HCT116 (cell line): ENCODE measurements at regions not wholly inside any gene's neighbourhood (a gene's known extent, or its start where the extent isn't known, plus 50 kb on each side); places are given as distances from the start of the nearest gene placed in this dataset.

Experiments
- ATAC-seq: fragments of 200-7000 bp; cut with Tn5 transposase; 2 replicates; pipeline ENCODE4 v1.9.1; 2020; ENCODE audit warnings: mild to moderate bottlenecking, moderate library complexity
- BruUV-seq: library from RNA; stranded (reverse); fragments of 400-500 nt; replicated peaks from 2 replicates; lab custom pipeline; 2021; lab: Mats Ljungman, UMichigan
- CTCF ChIA-PET: fragments of 300-600 bp; sonication (Branson Sonifier 250); formaldehyde crosslinking; loops from one replicate; lab custom pipeline; 2021; ENCODE audit warnings: antibody characterized with exemption; lab: Charles Lee
- POLR2A ChIA-PET: fragments of 300-600, 350-600 bp; sonication (Branson Sonifier 250); formaldehyde crosslinking; loops from one replicate; lab custom pipeline; 2021; ENCODE audit warnings: antibody characterized with exemption; lab: Charles Lee
- RAD21 ChIA-PET, 2 experiments: fragments of 300-600 bp; sonication (Branson Sonifier 250); formaldehyde crosslinking; loops; one replicate each; lab custom pipeline; 2023; ENCODE audit warnings: low total read pairs in 2 of 2; ENCODE audit not compliant: uncharacterized antibody in 2 of 2, unreplicated experiment in 2 of 2, low non-redundant PET in 1 of 2; lab: Charles Lee
- DNase-seq: peaks from one replicate; pipeline ENCODE4 v3.0.0-alpha.2; 2010; ENCODE audit warnings: low read depth, low spot score
- H2AFZ ChIP-seq: fragments of 200-600 bp; shearing (Covaris generic), sonication (generic); 2 replicates; pipeline ENCODE4 v1.6.1; 2017; ENCODE audit warnings: low read depth, mixed run types, mixed read lengths, antibody characterized with exemption, low read length; ENCODE audit not compliant: poor library complexity, severe bottlenecking
- H3K27ac ChIP-seq: 2 replicates; pipeline ENCODE4 v1.5.1; 2012; ENCODE audit warnings: low read depth, low read length
- H3K27me3 ChIP-seq: fragments of 200-600 bp; sonication (generic); 2 replicates; pipeline ENCODE4 v1.6.1; 2016; ENCODE audit warnings: mixed run types, low read length, mixed read lengths; ENCODE audit not compliant: insufficient read depth
- H3K36me3 ChIP-seq, 2 experiments: fragments of 200-500 bp in 1 of 2; fragments of 200-600 bp in 1 of 2; sonication (Bioruptor generic) in 1 of 2; sonication (generic) in 1 of 2; 2 replicates each; pipeline versions ENCODE4 v1.5.1 to v1.6.1; 2014 to 2016; ENCODE audit warnings: low read length in 2 of 2, inconsistent platforms in 1 of 2, mixed read lengths in 1 of 2, mixed run types in 1 of 2; ENCODE audit not compliant: insufficient read depth in 2 of 2, control insufficient read depth in 1 of 2
- H3K4me1 ChIP-seq, 2 experiments: fragments of 200-600 bp in 1 of 2; sonication (generic) in 1 of 2; 2 replicates each; pipeline versions ENCODE4 v1.5.1 to v1.6.1; 2012 to 2017; ENCODE audit warnings: low read length in 2 of 2, inconsistent platforms in 1 of 2, mild to moderate bottlenecking in 1 of 2, mixed read lengths in 1 of 2, mixed run types in 1 of 2, moderate library complexity in 1 of 2; ENCODE audit not compliant: insufficient read depth in 2 of 2, control insufficient read depth in 1 of 2
- H3K4me2 ChIP-seq: fragments of 200-600 bp; sonication (generic); 2 replicates; pipeline ENCODE4 v1.6.1; 2017; ENCODE audit warnings: mixed run types, low read length, mixed read lengths
- H3K4me3 ChIP-seq, 2 experiments: fragments of 200-600 bp in 1 of 2; sonication (generic) in 1 of 2; replicated peaks in 1 of 2; 2 replicates each; pipeline ENCODE4 v1.5.1; 2011 to 2016; ENCODE audit warnings: low read length in 2 of 2, control low read depth in 1 of 2, low read depth in 1 of 2, mild to moderate bottlenecking in 1 of 2, mixed read lengths in 1 of 2, mixed run types in 1 of 2
- H3K79me2 ChIP-seq: fragments of 200-600 bp; sonication (generic); 2 replicates; pipeline ENCODE4 v1.6.1; 2017; ENCODE audit warnings: mild to moderate bottlenecking, mixed run types, low read length, moderate library complexity, mixed read lengths; ENCODE audit not compliant: insufficient read depth
- H3K9ac ChIP-seq: fragments of 200-600 bp; sonication (generic); 2 replicates; pipeline ENCODE4 v1.6.1; 2016; ENCODE audit warnings: low read length, mixed read lengths
- H3K9me2 ChIP-seq: fragments of 200-600 bp; sonication (generic), shearing (Covaris generic); 2 replicates; pipeline ENCODE4 v1.6.1; 2017; ENCODE audit warnings: mixed run types, mild to moderate bottlenecking, moderate library complexity; ENCODE audit not compliant: insufficient read depth
- H3K9me3 ChIP-seq, 2 experiments: fragments of 200-500 bp in 1 of 2; fragments of 200-600 bp in 1 of 2; sonication (Bioruptor generic) in 1 of 2; sonication (generic) in 1 of 2; 2 replicates each; pipeline ENCODE4 v1.6.1; 2014 to 2017; ENCODE audit warnings: low read length in 2 of 2, mixed read lengths in 2 of 2, inconsistent platforms in 1 of 2, low read depth in 1 of 2, mild to moderate bottlenecking in 1 of 2, mixed run types in 1 of 2, moderate library complexity in 1 of 2; ENCODE audit not compliant: control insufficient read depth in 1 of 2, insufficient read depth in 1 of 2
- H4K20me1 ChIP-seq: fragments of 200-600 bp; sonication (generic), shearing (Covaris generic); 2 replicates; pipeline ENCODE4 v1.6.1; 2017; ENCODE audit warnings: mixed run types, mild to moderate bottlenecking, moderate library complexity; ENCODE audit not compliant: insufficient read depth
- CBX3 ChIP-seq: IDR thresholded peaks from 2 replicates; pipeline ENCODE4 v1.6.1; 2012; ENCODE audit warnings: low read depth
- CTCF ChIP-seq, 3 experiments: fragments of 200-600 bp in 1 of 3; sonication (generic) in 1 of 3; IDR thresholded peaks in 2 of 3; conservative IDR thresholded peaks in 1 of 3; 2 replicates each; pipeline ENCODE4 v1.5.1; 2012 to 2017; ENCODE audit warnings: low read depth in 2 of 3, low read length in 2 of 3, antibody characterized with exemption in 1 of 3, borderline replicate concordance in 1 of 3, control low read depth in 1 of 3, mild to moderate bottlenecking in 1 of 3, mixed read lengths in 1 of 3, mixed run types in 1 of 3, moderate library complexity in 1 of 3; ENCODE audit not compliant: insufficient read depth in 1 of 3
- EGR1 ChIP-seq: IDR thresholded peaks from 2 replicates; pipeline ENCODE4 v1.6.1; 2012; ENCODE audit warnings: low read depth
- ELF1 ChIP-seq: IDR thresholded peaks from 2 replicates; pipeline ENCODE4 v1.6.1; 2012; ENCODE audit warnings: low read depth, borderline replicate concordance
- EZH2 ChIP-seq: fragments of 200-600 bp; sonication (generic); IDR thresholded peaks from 2 replicates; pipeline ENCODE4 v1.6.1; 2017; ENCODE audit warnings: antibody characterized with exemption, mixed run types
- EZH2phosphoT487 ChIP-seq: fragments of 200-600 bp; IDR thresholded peaks from 2 replicates; pipeline ENCODE4 v1.6.1; 2018; ENCODE audit warnings: antibody characterized with exemption, borderline replicate concordance
- FOSL1 ChIP-seq: IDR thresholded peaks from 2 replicates; pipeline ENCODE4 v1.6.1; 2012; ENCODE audit warnings: low read depth
- JUND ChIP-seq: IDR thresholded peaks from 2 replicates; pipeline ENCODE4 v1.6.1; 2012
- POLR2A ChIP-seq: IDR thresholded peaks from 2 replicates; pipeline ENCODE4 v1.7.0; 2011; ENCODE audit warnings: borderline replicate concordance; ENCODE audit not compliant: insufficient read depth, insufficient read length; ENCODE audit errors: extremely low read depth
- POLR2AphosphoS5 ChIP-seq: IDR thresholded peaks from 2 replicates; pipeline ENCODE4 v1.6.1; 2011; ENCODE audit warnings: mild to moderate bottlenecking, low read depth, low read length, moderate library complexity
- REST ChIP-seq: IDR thresholded peaks from 2 replicates; pipeline ENCODE4 v1.6.1; 2012; ENCODE audit warnings: low read depth
- SIN3A ChIP-seq: IDR thresholded peaks from 2 replicates; pipeline ENCODE4 v1.6.1; 2012; ENCODE audit warnings: low read depth
- ZBTB33 ChIP-seq: IDR thresholded peaks from 2 replicates; pipeline ENCODE4 v1.6.1; 2011; ENCODE audit warnings: mild to moderate bottlenecking, low read length, moderate library complexity; ENCODE audit not compliant: insufficient replicate concordance; ENCODE audit errors: extremely low read depth
- ZFX ChIP-seq: fragments of 450-650 bp; IDR thresholded peaks from 2 replicates; pipeline ENCODE4 v1.6.1; 2017
- ZNF274 ChIP-seq: fragments of 200-500 bp; sonication (Bioruptor generic); IDR thresholded peaks from 2 replicates; pipeline ENCODE4 v1.6.1; 2014; ENCODE audit warnings: mild to moderate bottlenecking, low read depth, low read length, inconsistent platforms
- intact Hi-C: fragments of 100-400 bp; cut with micrococcal nuclease; formaldehyde crosslinking; loops from 2 replicates; pipeline ENCODE4 v1.10.0; 2022

DNA sequence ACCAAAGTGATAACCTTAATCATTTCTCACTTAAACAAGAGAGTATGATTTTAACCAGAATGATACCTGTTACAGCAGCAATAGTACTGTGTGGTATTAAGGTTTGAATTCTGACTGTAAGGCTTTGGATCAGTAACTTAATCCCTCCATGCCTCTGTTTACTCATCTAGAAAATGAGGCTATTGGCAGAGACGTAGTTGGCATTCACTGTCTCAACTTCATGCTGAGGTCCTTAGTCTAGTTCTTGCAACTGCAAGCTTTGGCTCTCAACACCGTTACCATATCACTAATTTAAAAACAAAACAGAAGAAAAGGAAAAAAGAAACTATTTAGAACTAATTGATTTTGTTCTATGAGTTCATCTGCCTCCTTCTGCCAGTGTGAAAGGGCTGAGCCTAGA, 875.4 kb downstream of the MCTP2 start:
- intact Hi-C loops, result no loop called here
- Histone ChIP-seq H3K4me3 (no peak overlapping the region), H2AFZ (no peak overlapping the region), H3K9ac (no peak overlapping the region), H3K9me2 (no peaks in the 10 kb centered on the region), H3K4me1 (no peaks in the 10 kb centered on the region), H3K27me3 (no peaks in the 10 kb centered on the region), H3K79me2 (no peaks in the 10 kb centered on the region), H3K9me3 (no peaks in the 10 kb centered on the region), H3K27ac (no peak overlapping the region), H3K4me2 (no peak overlapping the region), H3K36me3 (no peaks in the 10 kb centered on the region), H4K20me1 (no peaks in the 10 kb centered on the region; the same call in 1 of the 2 replicates)
- ATAC-seq, result no peak
- ChIA-PET RAD21 (no interaction called here), POLR2A (no interaction called here), CTCF (no interaction called here)
- no TSS peak for BruUV-seq
- TF ChIP-seq POLR2AphosphoS5 (no peak), CBX3 (no peak), POLR2A (no peak), CTCF (IDR thresholded peaks at IDR 0.05 in 2 of 3, conservative IDR thresholded peaks at IDR 0.05 in 1 of 3; ENCODE audit: borderline replicate concordance in 1 of 3, insufficient read depth in 1 of 3, low read depth in 2 of 3, low read length in 2 of 3) (no peak), EZH2 (no peak), ELF1 (no peak), EGR1 (no peak)
- DNase-seq, result no peak

DNA sequence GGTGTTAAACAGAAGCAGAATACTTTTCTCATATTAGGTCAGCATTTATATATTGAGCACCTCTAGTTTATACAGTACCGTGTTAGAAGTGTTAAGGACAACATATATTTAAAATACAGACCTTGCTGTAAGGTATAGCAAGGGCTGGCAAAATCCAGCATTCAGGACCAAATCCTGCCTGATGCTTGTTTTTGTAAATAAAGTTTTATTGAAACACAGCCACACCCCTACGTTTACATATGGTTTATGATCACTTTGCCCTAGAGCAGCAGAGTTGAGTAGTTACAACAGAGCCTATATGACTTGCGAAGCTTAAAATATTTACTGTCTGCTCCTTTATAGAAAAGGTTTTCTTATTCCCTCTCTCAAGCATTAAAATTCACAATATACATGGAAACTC, 877.3 kb downstream of the MCTP2 start:
- H3K9ac ChIP-seq, result no peak overlapping the region
- no peak overlapping the region for H3K27ac ChIP-seq
- no peaks in the 10 kb centered on the region for H3K4me1 ChIP-seq
- no peaks in the 10 kb centered on the region; the same call in 1 of the 2 replicates for H4K20me1 ChIP-seq
- no peaks in the 10 kb centered on the region for H3K36me3 ChIP-seq
- DNase-seq (no peak), ATAC-seq (no peak)
- no peaks in the 10 kb centered on the region for H3K9me2 ChIP-seq
- intact Hi-C loops, result no loop called here
- no peak overlapping the region for H3K4me2 ChIP-seq
- no peaks in the 10 kb centered on the region for H3K79me2 ChIP-seq
- no peak overlapping the region for H2AFZ ChIP-seq
- CTCF ChIA-PET, result no interaction called here
- no TSS peak for BruUV-seq
- H3K4me3 ChIP-seq, result no peak overlapping the region
- H3K9me3 ChIP-seq, result no peaks in the 10 kb centered on the region
- RAD21 ChIA-PET, result no interaction called here
- POLR2A ChIA-PET, result no interaction called here
- no peaks in the 10 kb centered on the region for H3K27me3 ChIP-seq
- TF ChIP-seq FOSL1, result no peak
- no peak for TF ChIP-seq ZFX
- TF ChIP-seq POLR2AphosphoS5, result no peak
- TF ChIP-seq ZBTB33, result no peak
- no peak for TF ChIP-seq ZNF274
- TF ChIP-seq EZH2phosphoT487, result no peak
- TF ChIP-seq CBX3, result no peak
- TF ChIP-seq REST, result no peak
- no peak for TF ChIP-seq SIN3A
- no peak for TF ChIP-seq JUND
